Panc1 (cell line): ENCODE measurements at regions not wholly inside any gene's neighbourhood (a gene's known extent, or its start where the extent isn't known, plus 50 kb on each side); places are given as distances from the start of the nearest gene placed in this dataset.

Experiments
- ATAC-seq: fragments of 200-7000 bp; cut with Tn5 transposase; 2 replicates; pipeline ENCODE4 v1.9.1; 2020; ENCODE audit warnings: mild to moderate bottlenecking, moderate library complexity
- BruUV-seq: library from RNA; stranded (reverse); fragments of 400-500 nt; replicated peaks from 2 replicates; lab custom pipeline; 2021; lab: Mats Ljungman, UMichigan
- CTCF ChIA-PET: fragments of 300-600 bp; sonication (Branson Sonifier 250); formaldehyde crosslinking; loops from one replicate; lab custom pipeline; 2022; ENCODE audit warnings: antibody characterized with exemption; lab: Charles Lee
- POLR2A ChIA-PET: fragments of 300-600 bp; sonication (Branson Sonifier 250); formaldehyde crosslinking; loops from one replicate; lab custom pipeline; 2022; ENCODE audit warnings: antibody characterized with exemption; lab: Charles Lee
- DNase-seq: peaks from one replicate; pipeline ENCODE4 v3.0.0-alpha.2; 2010; ENCODE audit warnings: low read depth, low spot score
- H3K27ac ChIP-seq: 2 replicates; pipeline ENCODE4 v1.5.1; 2011; ENCODE audit warnings: mild to moderate bottlenecking, low read length, inconsistent platforms
- H3K27me3 ChIP-seq: fragments of 200-500 bp; sonication (Bioruptor generic); 2 replicates; pipeline ENCODE4 v1.6.0; 2014; ENCODE audit warnings: low read length, inconsistent platforms; ENCODE audit not compliant: control insufficient read depth, insufficient read depth
- H3K36me3 ChIP-seq: fragments of 200-500 bp; sonication (Bioruptor generic); 2 replicates; pipeline ENCODE4 v1.5.1; 2014; ENCODE audit warnings: inconsistent platforms, mild to moderate bottlenecking, low read length, moderate library complexity; ENCODE audit not compliant: control insufficient read depth, insufficient read depth
- H3K4me1 ChIP-seq: 2 replicates; pipeline ENCODE4 v1.5.1; 2011; ENCODE audit warnings: inconsistent platforms, mild to moderate bottlenecking, low read length, moderate library complexity; ENCODE audit not compliant: control insufficient read depth, insufficient read depth
- H3K4me3 ChIP-seq, 2 experiments: 2 replicates each; pipeline ENCODE4 v1.5.1; 2011 to 2012; ENCODE audit warnings: low read depth in 2 of 2, low read length in 2 of 2, mild to moderate bottlenecking in 2 of 2, inconsistent platforms in 1 of 2, moderate library complexity in 1 of 2
- H3K9me3 ChIP-seq: fragments of 200-500 bp; sonication (Bioruptor generic); 2 replicates; pipeline ENCODE4 v1.5.1; 2014; ENCODE audit warnings: low read depth, mild to moderate bottlenecking, inconsistent platforms, low read length, moderate library complexity; ENCODE audit not compliant: control insufficient read depth, insufficient read depth
- POLR2AphosphoS5 ChIP-seq: IDR thresholded peaks from 2 replicates; pipeline ENCODE4 v1.6.1; 2012; ENCODE audit warnings: mild to moderate bottlenecking, low read depth, low read length, moderate library complexity
- SIN3A ChIP-seq: IDR thresholded peaks from 2 replicates; pipeline ENCODE4 v1.6.1; 2012; ENCODE audit warnings: low read depth, mild to moderate bottlenecking, low read length, moderate library complexity, borderline replicate concordance; ENCODE audit not compliant: insufficient read depth
- TCF7L2 ChIP-seq: IDR thresholded peaks from 2 replicates; pipeline ENCODE4 v1.6.1; 2011; ENCODE audit warnings: mild to moderate bottlenecking, low read depth, low read length, inconsistent platforms
- in situ Hi-C: cut with HindIII; loops from 2 replicates; pipeline ENCODE4 v1.10.0; 2016; ENCODE audit warnings: low sequenced_read_pairs, low pct_unique_long_range_greater_than_20kb
- intact Hi-C: fragments of 100-400 bp; cut with micrococcal nuclease; formaldehyde crosslinking; loops from one replicate; pipeline ENCODE4 v1.10.0; 2022; ENCODE audit not compliant: unreplicated experiment
- TF ChIP-seq, protein P1 (sequence below), 2 experiments: IDR thresholded peaks; 2 replicates each; pipeline ENCODE4 v1.6.1; 2011 to 2012; ENCODE audit warnings: low read depth in 2 of 2, control low read depth in 1 of 2, low read length in 1 of 2, mild to moderate bottlenecking in 1 of 2, moderate library complexity in 1 of 2; ENCODE audit not compliant: insufficient read depth in 1 of 2
- TF ChIP-seq, protein P2 (sequence below): fragments of 450-650 bp; IDR thresholded peaks from 2 replicates; pipeline ENCODE4 v1.5.1; 2017; ENCODE audit warnings: mild to moderate bottlenecking

DNA sequence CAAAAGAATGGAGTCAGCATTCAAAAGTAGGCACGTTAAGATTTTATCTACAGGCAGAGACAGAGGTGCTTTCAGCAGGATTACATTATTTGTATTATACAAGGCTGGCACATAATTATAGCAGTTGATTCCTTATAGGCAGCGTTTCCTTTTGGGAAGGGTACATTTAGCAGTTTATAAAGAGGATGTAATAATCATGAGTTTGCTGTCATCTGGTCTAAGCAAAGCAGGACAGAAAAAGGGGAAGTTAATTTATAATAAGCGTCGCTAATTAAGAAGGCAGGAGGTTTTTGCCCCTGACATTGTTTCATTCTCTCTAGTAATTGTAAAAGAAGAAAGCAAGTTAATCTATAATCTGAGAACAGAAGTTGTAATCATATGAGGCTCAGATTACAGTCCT, 259.9 kb upstream of the MDGA2 start:
- no peaks in the 10 kb centered on the region for H3K36me3 ChIP-seq
- CTCF ChIA-PET, result no interaction called here

DNA sequence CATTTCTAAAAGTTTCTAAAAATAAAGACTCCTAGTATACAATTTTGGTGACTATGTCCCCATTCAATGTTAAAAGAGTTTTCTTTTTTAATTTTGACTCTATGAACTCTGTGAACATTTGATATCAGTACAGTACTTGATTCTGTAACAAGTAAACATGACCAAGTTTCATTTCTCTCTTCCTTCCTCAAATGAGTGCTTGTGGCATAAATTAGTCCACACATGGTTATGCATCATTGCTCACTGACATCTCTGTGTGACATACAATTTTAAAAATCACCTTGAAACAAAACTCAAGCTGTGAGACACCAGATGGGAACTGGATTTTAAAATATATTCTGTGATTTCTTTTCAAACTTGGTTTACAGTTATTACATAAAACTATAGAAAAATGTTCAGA, 253.9 kb upstream of the MDGA2 start:
- ChIA-PET CTCF (no interaction called here), POLR2A (no interaction called here)
- no peaks in the 10 kb centered on the region for H3K36me3 ChIP-seq
- ATAC-seq (no peak), DNase-seq (no peak)
- H3K9me3 ChIP-seq, result no peaks in the 10 kb centered on the region
- no peaks in the 10 kb centered on the region for H3K4me1 ChIP-seq
- BruUV-seq, result no TSS peak
- no peak overlapping the region for H3K4me3 ChIP-seq
- in situ Hi-C loops (no loop called here), intact Hi-C loops (no loop called here)
- H3K27ac ChIP-seq, result no peak overlapping the region
- TF ChIP-seq TCF7L2 (no peak), POLR2AphosphoS5 (no peak), SIN3A (no peak)
- TF ChIP-seq, protein P1, sequence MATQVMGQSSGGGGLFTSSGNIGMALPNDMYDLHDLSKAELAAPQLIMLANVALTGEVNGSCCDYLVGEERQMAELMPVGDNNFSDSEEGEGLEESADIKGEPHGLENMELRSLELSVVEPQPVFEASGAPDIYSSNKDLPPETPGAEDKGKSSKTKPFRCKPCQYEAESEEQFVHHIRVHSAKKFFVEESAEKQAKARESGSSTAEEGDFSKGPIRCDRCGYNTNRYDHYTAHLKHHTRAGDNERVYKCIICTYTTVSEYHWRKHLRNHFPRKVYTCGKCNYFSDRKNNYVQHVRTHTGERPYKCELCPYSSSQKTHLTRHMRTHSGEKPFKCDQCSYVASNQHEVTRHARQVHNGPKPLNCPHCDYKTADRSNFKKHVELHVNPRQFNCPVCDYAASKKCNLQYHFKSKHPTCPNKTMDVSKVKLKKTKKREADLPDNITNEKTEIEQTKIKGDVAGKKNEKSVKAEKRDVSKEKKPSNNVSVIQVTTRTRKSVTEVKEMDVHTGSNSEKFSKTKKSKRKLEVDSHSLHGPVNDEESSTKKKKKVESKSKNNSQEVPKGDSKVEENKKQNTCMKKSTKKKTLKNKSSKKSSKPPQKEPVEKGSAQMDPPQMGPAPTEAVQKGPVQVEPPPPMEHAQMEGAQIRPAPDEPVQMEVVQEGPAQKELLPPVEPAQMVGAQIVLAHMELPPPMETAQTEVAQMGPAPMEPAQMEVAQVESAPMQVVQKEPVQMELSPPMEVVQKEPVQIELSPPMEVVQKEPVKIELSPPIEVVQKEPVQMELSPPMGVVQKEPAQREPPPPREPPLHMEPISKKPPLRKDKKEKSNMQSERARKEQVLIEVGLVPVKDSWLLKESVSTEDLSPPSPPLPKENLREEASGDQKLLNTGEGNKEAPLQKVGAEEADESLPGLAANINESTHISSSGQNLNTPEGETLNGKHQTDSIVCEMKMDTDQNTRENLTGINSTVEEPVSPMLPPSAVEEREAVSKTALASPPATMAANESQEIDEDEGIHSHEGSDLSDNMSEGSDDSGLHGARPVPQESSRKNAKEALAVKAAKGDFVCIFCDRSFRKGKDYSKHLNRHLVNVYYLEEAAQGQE (IDR thresholded peaks at IDR 0.05; ENCODE audit: insufficient read depth in 1 of 2, low read depth in 2 of 2, low read length in 1 of 2), result no peak
- TF ChIP-seq, protein P2, sequence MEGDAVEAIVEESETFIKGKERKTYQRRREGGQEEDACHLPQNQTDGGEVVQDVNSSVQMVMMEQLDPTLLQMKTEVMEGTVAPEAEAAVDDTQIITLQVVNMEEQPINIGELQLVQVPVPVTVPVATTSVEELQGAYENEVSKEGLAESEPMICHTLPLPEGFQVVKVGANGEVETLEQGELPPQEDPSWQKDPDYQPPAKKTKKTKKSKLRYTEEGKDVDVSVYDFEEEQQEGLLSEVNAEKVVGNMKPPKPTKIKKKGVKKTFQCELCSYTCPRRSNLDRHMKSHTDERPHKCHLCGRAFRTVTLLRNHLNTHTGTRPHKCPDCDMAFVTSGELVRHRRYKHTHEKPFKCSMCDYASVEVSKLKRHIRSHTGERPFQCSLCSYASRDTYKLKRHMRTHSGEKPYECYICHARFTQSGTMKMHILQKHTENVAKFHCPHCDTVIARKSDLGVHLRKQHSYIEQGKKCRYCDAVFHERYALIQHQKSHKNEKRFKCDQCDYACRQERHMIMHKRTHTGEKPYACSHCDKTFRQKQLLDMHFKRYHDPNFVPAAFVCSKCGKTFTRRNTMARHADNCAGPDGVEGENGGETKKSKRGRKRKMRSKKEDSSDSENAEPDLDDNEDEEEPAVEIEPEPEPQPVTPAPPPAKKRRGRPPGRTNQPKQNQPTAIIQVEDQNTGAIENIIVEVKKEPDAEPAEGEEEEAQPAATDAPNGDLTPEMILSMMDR, result no peak
- no peaks in the 10 kb centered on the region for H3K27me3 ChIP-seq

More for the DNA sequence above, 259.9 kb upstream of the MDGA2 start:
- in situ Hi-C loops (no loop called here), intact Hi-C loops (no loop called here)
- TF ChIP-seq, protein P1 (IDR thresholded peaks at IDR 0.05; ENCODE audit: insufficient read depth in 1 of 2, low read depth in 2 of 2, low read length in 1 of 2), result no peak
- TF ChIP-seq POLR2AphosphoS5 (no peak), SIN3A (no peak), TCF7L2 (no peak)
- TF ChIP-seq, protein P2, result no peak
- Histone ChIP-seq H3K9me3 (no peaks in the 10 kb centered on the region), H3K4me3 (no peak overlapping the region), H3K27ac (no peak overlapping the region), H3K4me1 (no peaks in the 10 kb centered on the region), H3K27me3 (no peaks in the 10 kb centered on the region)
- POLR2A ChIA-PET, result no interaction called here
- no peak for ATAC-seq
- DNase-seq, result no peak
- no TSS peak for BruUV-seq
